ENCODE measurements at regions not wholly inside any gene's neighbourhood (a gene's known extent, or its start where the extent isn't known, plus 50 kb on each side); places are given as distances from the start of the nearest gene placed in this dataset.
A peak's percentile ranks its signal among the peaks of the same experiment; 100 is the strongest.

DNA sequence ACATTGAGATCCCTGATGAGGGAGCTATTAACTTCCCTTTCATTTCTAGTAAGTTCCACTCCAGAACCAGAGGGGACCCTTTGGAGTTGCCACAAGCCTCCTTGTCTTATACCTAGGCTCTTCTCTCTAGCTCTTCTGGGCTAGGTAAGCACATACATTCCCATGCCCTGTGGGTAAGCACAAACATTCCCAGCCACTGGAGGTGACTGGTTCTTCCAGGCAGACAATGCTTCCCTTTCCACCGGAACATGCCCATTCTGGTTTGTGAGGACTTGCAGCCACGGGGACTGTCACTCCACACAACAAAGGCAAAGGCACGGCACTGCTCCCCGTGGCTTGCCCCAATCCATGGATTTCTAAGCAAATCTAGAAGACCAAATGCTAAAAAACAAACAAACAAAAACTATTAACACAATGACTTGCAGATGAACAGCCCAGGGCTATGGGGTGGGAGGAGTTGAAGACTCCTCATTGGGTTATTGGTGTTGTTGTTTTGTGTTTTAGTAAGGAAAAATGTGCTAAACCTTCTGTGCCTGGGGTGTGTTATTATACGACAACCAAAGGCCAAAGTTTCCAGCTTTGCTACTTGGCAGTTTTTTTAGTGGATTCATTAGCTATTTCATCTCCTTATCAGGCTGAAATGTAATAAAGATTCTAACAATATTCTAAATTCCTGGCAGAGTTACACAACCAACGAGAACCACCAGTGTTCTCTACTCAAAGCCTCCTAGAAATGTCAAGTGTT is 276.2 kb downstream of the SYK start:
- Mint-ChIP-seq H3K27me3 (peaks cover 1% of the 10 kb centered on the region), H3K9me3 (no peaks in the 10 kb centered on the region), H3K4me1 (no peaks in the 10 kb centered on the region), H3K27ac (no peak overlapping the region), H3K4me3 (no peak overlapping the region), H3K36me3 (no peaks in the 10 kb centered on the region)

DNA sequence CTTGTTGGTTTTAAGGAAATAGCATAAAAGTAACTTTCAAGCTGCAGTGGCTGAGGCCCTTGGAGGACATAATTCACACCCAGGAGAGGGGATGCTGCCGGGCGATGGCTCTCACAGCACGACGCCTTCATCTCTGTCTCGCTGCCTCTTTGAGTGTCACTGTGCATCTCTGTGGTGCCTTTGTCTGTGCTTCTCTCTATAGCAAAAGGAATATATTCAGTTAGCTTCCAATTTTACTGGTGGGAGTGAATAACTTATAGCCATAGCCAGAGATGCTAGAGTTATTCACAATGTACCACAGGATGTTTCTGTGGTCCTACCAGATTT is 276.7 kb downstream of the SYK start:
- H3K4me1 Mint-ChIP-seq, result no peaks in the 10 kb centered on the region
- H3K4me3 Mint-ChIP-seq, result no peak overlapping the region
- no peaks in the 10 kb centered on the region for H3K36me3 Mint-ChIP-seq
- H3K27ac Mint-ChIP-seq, result no peak overlapping the region
- H3K27me3 Mint-ChIP-seq, result peaks cover 1% of the 10 kb centered on the region
- no peaks in the 10 kb centered on the region for H3K9me3 Mint-ChIP-seq

DNA sequence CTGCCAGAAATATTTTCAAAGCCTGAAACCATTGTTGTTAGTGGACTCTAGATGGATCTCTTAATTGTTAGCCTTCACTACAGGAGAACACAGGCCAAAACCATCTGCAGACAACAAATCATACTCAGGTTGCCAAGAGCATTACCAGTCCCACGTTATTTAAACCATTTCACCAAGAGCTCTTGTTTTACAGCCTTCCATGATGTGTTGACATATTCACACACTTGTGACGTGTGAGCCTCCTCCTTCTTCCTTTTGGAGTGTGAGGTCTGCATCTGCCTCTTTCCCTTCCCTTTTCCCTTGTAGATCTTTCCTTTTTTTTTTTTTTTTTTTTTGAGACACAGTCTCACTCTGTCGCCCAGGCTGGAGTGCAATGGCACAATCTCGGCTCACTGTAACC is 279.0 kb downstream of the AUH start:
- Mint-ChIP-seq H3K4me1 (no peaks in the 10 kb centered on the region), H3K9me3 (no peaks in the 10 kb centered on the region), H3K4me3 (no peak overlapping the region), H3K27ac (no peak overlapping the region), H3K27me3 (peaks cover 5% of the 10 kb centered on the region), H3K36me3 (no peaks in the 10 kb centered on the region)

DNA sequence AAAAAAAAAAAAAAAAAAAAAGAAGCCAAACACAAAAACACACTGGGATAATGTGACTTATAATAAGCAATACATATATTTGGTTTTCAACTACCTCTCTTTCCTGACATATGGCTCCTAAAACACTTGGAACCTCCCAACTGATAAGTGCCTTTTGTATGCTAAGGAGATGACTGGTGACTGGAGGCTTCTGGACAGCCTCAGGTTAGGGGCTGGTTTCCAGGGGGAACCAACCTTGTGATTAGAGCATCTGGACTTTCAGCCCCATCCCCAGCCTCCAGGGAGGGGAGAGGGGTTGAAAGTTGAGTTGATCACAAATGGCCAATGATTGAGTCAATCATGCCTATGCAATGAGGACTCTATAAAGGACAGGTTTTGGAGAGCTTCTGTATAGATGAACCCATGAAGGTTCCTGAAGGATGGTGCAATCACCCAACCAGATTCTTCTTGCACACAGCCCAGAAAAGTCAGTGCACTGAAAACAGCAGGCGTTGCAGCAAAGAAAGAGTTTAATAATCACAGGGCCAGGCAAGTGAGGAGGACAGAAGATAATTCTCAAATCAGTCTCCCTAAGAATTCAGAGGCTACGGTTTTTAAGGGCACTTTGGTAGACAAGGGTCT is 276.7 kb downstream of the AUH start:
- H3K27me3 Mint-ChIP-seq, result peaks cover 5% of the 10 kb centered on the region

DNA sequence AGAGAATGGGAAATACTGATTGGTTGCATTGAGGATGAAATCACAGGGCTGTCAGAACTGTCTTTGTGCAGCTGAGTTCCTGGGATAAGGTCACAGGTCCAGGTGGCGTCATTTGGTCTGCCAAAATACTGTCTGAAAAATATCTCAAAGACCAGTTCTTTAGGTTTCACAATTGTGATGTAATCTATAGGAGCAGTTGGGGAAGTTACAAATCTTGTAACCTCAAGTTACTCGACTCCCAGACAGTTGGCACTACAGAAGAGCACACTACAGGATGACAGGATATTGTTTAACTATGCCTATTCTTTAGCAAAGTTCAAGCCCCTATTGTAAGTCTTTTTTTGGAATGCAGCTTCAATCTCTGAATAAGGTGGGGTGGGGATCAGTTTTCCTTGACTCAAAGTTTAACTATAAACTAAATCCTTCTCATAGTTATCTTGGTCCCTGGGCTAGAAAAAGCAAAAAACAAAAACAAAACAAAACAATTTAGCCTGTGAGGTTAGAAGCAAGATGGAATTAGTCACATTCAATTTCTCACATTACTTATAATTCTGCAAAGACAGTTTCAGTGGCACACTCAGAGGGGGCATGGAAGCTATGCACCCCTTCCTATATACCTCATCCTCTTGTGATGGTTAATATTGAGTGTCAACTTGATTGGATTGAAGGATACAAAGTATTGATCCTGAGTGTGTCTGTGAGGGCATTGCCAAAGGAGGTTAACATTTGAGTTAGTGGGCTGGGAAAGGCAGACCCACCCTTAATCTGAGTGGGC is 276.0 kb downstream of the AUH start:
- Mint-ChIP-seq H3K9me3 (no peaks in the 10 kb centered on the region), H3K4me1 (no peaks in the 10 kb centered on the region), H3K27me3 (peaks cover 5% of the 10 kb centered on the region), H3K36me3 (no peaks in the 10 kb centered on the region), H3K4me3 (no peak overlapping the region), H3K27ac (no peak overlapping the region)

More for the DNA sequence above, 276.7 kb downstream of the AUH start:
- H3K4me3 Mint-ChIP-seq, result no peak overlapping the region
- H3K4me1 Mint-ChIP-seq, result no peaks in the 10 kb centered on the region
- no peak overlapping the region for H3K27ac Mint-ChIP-seq
- no peaks in the 10 kb centered on the region for H3K9me3 Mint-ChIP-seq
- no peaks in the 10 kb centered on the region for H3K36me3 Mint-ChIP-seq

DNA sequence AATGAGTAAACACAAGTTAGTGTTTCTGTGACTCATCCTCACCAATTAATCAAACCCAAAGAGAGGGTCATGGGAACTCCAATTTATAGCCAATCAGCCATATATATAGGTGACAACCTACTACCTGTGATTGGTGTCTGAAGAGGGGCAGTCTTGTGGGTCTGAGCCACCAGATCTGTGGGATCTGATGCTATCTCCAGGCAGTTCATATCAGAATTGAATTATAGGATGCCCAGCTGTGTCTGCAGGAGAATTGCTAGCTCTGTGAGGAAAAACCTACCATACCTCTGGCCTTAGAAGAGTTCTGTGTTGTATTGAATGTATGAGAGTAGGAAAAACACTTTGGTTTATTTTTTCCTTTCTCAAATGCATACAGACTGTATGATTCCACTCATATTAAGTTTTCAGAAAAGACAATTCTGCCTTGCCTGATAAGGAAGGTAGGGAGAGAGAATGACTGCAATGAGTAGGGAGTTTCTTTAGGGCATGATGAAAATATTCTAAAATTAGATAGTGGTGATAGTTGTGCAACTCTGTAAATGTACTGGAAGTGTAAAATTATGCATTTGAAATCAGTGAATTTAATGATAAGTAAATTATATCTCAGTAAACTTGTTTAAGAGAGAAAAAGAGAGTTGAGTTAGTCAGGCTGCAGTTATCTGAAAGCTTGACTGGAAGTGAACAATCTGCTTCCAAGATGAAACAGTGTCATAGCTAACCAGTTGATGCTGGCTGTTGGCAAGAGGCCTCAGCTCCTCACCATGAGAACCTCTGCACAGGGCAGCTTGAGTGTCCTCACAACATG is 274.9 kb downstream of the AUH start:
- H3K27me3 Mint-ChIP-seq, result peaks cover 5% of the 10 kb centered on the region
- no peak overlapping the region for H3K27ac Mint-ChIP-seq
- no peaks in the 10 kb centered on the region for H3K4me1 Mint-ChIP-seq
- no peaks in the 10 kb centered on the region for H3K9me3 Mint-ChIP-seq
- H3K4me3 Mint-ChIP-seq, result no peak overlapping the region
- H3K36me3 Mint-ChIP-seq, result no peaks in the 10 kb centered on the region

DNA sequence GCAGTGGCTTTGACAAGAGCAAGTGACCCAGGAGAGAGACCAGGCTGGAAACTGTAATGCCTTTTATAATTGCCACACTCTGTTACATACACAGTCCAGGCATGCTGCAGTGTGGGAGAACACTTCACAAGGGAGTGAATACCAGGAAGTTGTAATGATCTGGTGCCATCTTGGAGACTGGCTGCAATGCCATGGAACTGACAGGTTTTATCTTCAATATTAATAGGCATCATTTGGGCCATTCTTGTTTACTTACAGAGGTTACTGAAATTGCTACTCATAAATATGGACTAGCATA is 274.3 kb downstream of the AUH start:
- Mint-ChIP-seq H3K4me1 (no peaks in the 10 kb centered on the region), H3K9me3 (no peaks in the 10 kb centered on the region), H3K4me3 (no peak overlapping the region), H3K27me3 (peaks cover 5% of the 10 kb centered on the region), H3K27ac (no peak overlapping the region), H3K36me3 (no peaks in the 10 kb centered on the region)

DNA sequence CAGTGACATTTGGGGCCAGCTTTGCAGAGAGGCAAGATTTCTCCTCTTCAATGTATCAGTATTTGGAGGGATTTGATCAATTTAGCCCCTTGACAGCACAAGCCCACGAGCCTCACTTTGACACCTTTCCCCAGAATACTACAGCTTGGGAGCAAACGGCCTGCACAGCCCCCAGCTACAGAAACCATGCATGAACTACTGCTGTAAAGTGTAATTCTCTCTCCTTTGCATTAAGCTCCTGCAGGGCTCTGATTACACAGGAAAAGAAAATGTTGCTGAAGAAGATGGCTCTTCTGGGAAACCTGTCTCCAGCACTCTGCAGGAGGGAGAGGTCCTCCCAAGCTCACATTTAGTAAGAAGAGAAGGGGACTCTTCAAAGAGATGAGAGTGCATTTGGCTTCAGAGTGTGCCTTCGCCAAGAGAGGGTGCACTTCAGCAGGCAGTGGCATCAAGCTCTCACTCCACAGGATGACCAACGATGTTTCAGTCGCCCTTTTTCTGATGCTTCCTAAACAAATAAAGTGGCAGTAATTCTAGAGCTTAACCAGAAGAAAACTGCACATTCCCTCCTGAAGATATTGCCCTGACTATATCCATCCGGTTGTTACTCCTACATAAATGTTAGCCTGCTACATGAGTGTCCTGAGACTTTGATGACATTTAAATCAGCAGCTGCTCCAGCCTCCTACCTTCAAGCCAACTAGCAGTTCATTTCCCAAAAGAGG is 272.2 kb downstream of the AUH start:
- no peak overlapping the region for H3K27ac Mint-ChIP-seq
- no peak overlapping the region for H3K4me3 Mint-ChIP-seq
- H3K9me3 Mint-ChIP-seq, result peaks cover 6% of the 10 kb centered on the region
- peaks cover 4% of the 10 kb centered on the region for H3K36me3 Mint-ChIP-seq
- H3K27me3 Mint-ChIP-seq, result peaks cover 3% of the 10 kb centered on the region
- no peaks in the 10 kb centered on the region for H3K4me1 Mint-ChIP-seq

DNA sequence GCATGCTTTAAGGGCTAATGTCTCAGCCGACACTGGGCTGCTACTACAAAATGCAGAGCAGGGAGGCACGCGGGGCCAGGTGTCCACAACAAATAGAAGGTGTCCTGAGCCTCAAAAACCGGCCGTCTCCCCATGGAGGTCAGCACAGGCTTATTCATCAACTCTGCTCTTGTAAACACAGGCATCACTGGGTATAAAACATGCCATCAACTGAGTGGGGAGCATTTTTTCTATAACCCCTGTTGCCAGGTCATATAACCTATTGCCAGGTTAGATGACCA is 271.6 kb downstream of the AUH start:
- H3K9me3 Mint-ChIP-seq, result peaks cover 10% of the 10 kb centered on the region
- no peak overlapping the region for H3K27ac Mint-ChIP-seq
- H3K36me3 Mint-ChIP-seq, result peaks cover 6% of the 10 kb centered on the region
- no peak overlapping the region for H3K4me3 Mint-ChIP-seq
- no peaks in the 10 kb centered on the region for H3K4me1 Mint-ChIP-seq
- no peaks in the 10 kb centered on the region for H3K27me3 Mint-ChIP-seq

DNA sequence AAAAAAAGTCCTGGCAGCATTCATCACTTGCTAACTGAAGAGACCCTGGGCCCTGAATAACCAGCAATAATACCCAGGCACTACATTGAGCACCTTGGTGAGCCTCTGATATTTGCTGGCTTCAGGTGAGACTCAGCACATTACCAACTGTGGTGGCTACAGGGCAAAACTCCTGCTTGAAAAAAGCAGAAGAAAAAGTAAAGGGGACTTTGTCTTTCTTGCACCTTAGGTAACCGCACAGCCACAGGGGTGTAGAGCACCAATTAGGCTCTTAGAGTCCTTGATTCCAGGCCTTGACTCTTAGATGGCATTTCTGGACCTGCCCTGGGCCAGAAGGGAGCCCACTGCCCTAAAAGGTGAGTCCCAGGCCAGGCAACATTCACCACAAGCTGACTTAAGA is 269.5 kb downstream of the AUH start:
- Mint-ChIP-seq H3K9me3 (peaks cover 10% of the 10 kb centered on the region), H3K27me3 (no peaks in the 10 kb centered on the region), H3K4me1 (no peaks in the 10 kb centered on the region), H3K27ac (no peak overlapping the region), H3K4me3 (no peak overlapping the region), H3K36me3 (peaks cover 6% of the 10 kb centered on the region)

DNA sequence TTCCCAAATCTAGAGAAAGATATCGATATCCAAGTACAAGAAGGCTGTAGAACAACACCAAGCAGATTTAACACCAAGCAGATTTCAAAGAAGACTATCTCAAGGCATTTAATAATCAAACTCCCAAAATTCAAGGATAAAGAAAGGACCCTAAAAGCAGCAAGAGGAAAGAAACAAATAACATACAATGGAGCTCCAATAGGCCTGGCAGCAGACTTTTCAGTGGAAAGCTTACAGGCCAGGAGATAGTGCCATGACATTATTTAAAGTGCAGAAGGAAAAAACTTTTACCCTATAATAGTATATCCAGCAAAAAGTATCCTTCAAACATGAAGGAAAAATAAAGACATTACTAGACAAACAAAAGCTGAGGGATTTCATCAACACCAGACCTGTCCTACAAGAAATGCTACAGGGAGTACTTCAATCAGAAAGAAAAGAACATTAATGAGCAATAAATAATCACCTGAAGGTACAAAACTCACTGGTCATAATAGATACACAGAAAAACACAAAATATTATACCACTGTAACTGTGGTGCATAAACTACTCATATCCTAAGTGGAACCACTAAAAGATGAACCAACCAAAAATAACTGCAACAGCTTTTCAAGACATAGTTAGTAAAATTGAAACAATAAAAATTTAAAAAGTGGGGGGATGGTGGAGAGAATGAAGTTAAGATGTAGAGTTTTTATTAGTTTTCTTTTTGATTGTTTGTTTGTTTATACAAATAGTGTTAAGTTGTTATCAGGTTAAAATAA is 267.2 kb downstream of the AUH start:
- no peak overlapping the region for H3K27ac Mint-ChIP-seq

DNA sequence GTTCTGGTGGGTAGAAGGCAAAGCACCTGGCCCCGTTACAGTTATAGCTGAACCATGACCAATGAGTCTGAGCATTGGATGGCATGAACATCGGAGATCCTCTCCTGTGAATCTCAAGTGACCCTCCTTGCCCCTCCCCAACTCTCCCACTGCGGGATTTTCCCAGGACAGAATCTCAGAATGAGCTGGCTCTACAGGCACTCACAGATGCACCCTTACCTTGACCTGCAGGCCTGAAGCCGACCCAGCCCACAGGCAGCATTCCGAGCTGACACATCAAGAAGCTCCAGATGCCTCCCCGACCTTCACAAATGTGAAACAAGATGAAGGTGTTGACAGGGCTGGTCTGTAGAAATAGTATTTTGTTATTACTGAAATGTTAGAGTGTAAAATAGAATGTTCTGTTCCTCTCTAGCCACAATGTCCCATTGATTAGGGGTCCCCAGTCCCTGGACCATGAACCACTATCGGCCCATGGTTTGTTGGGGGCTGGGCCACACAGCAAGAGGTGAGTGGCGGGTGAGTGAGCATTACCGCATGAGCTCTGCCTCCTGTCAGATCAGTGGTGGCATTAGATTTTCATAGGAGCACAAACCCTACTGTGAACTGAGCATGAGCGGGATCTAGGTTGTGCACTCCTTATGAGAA is 263.4 kb downstream of the AUH start:
- no peak overlapping the region for H3K27ac Mint-ChIP-seq
- peaks cover 10% of the 10 kb centered on the region for H3K9me3 Mint-ChIP-seq
- H3K4me1 Mint-ChIP-seq, result peaks cover 40% of the 10 kb centered on the region

More for the DNA sequence above, 267.2 kb downstream of the AUH start:
- peaks cover 6% of the 10 kb centered on the region for H3K36me3 Mint-ChIP-seq
- H3K27me3 Mint-ChIP-seq, result no peaks in the 10 kb centered on the region
- H3K9me3 Mint-ChIP-seq, result peaks cover 10% of the 10 kb centered on the region
- peaks cover 3% of the 10 kb centered on the region for H3K4me1 Mint-ChIP-seq
- no peak overlapping the region for H3K4me3 Mint-ChIP-seq

DNA sequence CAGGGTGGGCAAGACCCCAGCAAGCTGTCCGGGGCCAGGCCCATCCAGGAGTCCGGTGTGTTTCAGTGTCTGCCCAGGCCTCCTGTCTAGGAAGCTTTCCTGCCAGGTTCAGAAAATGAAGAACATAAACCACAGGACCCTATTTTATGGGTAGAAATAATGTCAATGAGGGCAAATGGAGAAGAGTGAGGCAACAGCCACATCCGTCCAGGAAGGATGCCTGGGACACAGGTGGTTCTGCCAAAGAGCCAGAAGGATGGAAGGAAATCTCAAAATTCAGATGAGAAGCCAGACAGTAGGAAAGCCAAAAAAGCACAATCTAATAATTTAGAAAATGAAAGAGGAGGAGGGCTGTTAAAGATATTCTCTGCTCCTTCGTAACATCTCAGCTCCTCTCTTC is 262.3 kb downstream of the AUH start:
- Mint-ChIP-seq H3K27me3 (peaks cover 2% of the 10 kb centered on the region), H3K4me1 (peaks cover 40% of the 10 kb centered on the region), H3K9me3 (peaks cover 5% of the 10 kb centered on the region), H3K4me3 (peak overlapping the region; percentile 49), H3K36me3 (peaks cover 3% of the 10 kb centered on the region), H3K27ac (peak overlapping the region; percentile 89)

More for the DNA sequence above, 263.4 kb downstream of the AUH start:
- H3K36me3 Mint-ChIP-seq, result peaks cover 6% of the 10 kb centered on the region
- H3K4me3 Mint-ChIP-seq, result no peak overlapping the region
- peaks cover 2% of the 10 kb centered on the region for H3K27me3 Mint-ChIP-seq

DNA sequence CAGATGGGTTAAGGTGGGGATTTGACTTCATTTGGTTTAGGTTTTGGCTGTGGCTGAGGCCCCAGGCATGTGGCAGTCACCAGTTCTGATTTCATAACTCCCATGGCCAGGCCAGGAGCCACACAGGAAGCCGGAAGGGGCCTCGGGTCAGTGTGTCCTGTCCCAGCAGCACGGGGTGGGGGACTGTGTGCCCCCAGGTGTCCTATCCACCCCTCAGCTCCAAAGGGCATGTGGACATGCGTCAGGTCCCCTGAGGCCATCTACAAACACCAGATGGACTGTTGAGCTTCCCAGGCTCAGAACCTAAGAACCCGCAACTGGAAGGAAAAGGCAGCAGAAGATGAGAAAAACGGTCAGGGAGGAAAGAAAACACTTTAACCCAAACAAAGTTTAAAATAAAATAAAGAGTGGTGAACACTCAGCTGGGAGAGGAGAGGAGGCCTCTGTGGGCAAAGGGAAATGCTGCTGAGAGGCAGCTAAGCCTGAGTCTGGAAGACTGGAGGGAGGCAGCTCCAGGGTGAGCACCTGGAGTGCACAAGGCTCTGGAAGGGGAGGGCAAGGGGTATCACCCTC is 260.8 kb downstream of the AUH start:
- Mint-ChIP-seq H3K4me1 (peaks cover 40% of the 10 kb centered on the region), H3K36me3 (no peaks in the 10 kb centered on the region), H3K4me3 (peak overlapping the region; percentile 47), H3K27me3 (peaks cover 2% of the 10 kb centered on the region), H3K27ac (peak overlapping the region; percentile 83), H3K9me3 (no peaks in the 10 kb centered on the region)
